ENCODE measurements at regions not wholly inside any gene's neighbourhood (a gene's known extent, or its start where the extent isn't known, plus 50 kb on each side); places are given as distances from the start of the nearest gene placed in this dataset.

DNA sequence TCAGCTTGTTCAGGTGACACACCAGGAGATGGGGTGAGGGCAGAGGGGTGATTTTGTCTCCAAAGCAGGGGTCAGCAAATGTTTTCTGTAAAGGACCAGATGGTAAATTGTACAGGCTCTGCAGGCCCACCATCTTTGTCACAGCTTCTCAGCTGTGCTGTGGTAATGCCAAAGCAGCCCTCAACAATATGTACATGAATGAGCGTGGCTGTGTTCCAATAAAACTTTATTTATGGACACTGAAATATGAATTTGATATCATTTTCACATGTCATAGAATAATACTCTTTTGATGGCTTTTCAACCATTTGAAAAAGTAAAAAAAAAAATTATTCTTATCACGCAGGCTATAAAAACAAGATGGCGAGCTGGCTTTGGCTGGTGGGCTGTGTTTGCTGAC is 206.4 kb upstream of the RPL38 start:
- ATAC-seq (no peak), DNase-seq (no peak)
- 97% methylated on average over 2 of the region's 3 CpGs for WGBS (ENCODE audit: insufficient coverage)
- no peak overlapping the region for H3K27ac ChIP-seq (ENCODE audit: low read length)
- no peaks in the 10 kb centered on the region for H3K9me3 Mint-ChIP-seq
- no peaks in the 10 kb centered on the region for H3K36me3 ChIP-seq (ENCODE audit: control insufficient read depth, insufficient read depth, low read length)
- H3K36me3 Mint-ChIP-seq: no peaks in the 10 kb centered on the region
- no peak overlapping the region for H3K4me3 Mint-ChIP-seq
- no peak overlapping the region for H3K27ac Mint-ChIP-seq
- no peaks in the 10 kb centered on the region for H3K9me3 ChIP-seq (ENCODE audit: control insufficient read depth, insufficient read depth, low read length)
- H3K27me3 Mint-ChIP-seq (ENCODE audit: low read depth in 2 of 2): peaks cover 10 to 23% of the 10 kb centered on the region in 2 donors
- no peak overlapping the region for H3K4me3 ChIP-seq (ENCODE audit: low read length)
- H3K4me1 ChIP-seq (ENCODE audit: control insufficient read depth, insufficient read depth, low read length): no peaks in the 10 kb centered on the region
- H3K27me3 ChIP-seq (ENCODE audit: control insufficient read depth, insufficient read depth, low read length): no peaks in the 10 kb centered on the region
- TF ChIP-seq, protein P1, sequence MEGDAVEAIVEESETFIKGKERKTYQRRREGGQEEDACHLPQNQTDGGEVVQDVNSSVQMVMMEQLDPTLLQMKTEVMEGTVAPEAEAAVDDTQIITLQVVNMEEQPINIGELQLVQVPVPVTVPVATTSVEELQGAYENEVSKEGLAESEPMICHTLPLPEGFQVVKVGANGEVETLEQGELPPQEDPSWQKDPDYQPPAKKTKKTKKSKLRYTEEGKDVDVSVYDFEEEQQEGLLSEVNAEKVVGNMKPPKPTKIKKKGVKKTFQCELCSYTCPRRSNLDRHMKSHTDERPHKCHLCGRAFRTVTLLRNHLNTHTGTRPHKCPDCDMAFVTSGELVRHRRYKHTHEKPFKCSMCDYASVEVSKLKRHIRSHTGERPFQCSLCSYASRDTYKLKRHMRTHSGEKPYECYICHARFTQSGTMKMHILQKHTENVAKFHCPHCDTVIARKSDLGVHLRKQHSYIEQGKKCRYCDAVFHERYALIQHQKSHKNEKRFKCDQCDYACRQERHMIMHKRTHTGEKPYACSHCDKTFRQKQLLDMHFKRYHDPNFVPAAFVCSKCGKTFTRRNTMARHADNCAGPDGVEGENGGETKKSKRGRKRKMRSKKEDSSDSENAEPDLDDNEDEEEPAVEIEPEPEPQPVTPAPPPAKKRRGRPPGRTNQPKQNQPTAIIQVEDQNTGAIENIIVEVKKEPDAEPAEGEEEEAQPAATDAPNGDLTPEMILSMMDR (IDR thresholded peaks at IDR 0.05): no peak
- peaks cover 0 to 5% of the 10 kb centered on the region in 2 donors for H3K4me1 Mint-ChIP-seq
- intact Hi-C loops (cut with micrococcal nuclease): no loop called here

DNA sequence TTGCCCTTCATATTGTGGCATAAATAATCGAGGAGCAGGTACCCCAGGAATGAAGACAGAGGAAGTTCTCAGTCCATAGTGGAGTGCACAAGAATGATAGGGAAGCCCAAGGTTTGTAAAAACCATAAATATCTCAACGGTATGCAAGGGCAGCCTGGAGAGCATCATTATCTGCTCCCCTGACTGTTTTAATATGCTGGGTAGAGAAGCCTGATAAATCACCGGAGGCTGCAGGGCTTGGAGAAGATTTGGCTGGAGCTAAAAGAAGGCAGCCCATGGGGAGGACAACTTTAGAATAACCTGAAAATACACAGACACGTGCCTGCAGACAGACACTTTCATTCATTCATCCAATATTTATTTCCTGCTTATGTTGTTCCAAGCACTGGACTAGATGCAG is 205.2 kb upstream of the RPL38 start:
- Mint-ChIP-seq H3K9me3 (no peaks in the 10 kb centered on the region), H3K27me3 (ENCODE audit: low read depth in 2 of 2) (peaks cover 10 to 23% of the 10 kb centered on the region in 2 donors), H3K27ac (no peak overlapping the region), H3K4me1 (peaks cover 0 to 5% of the 10 kb centered on the region in 2 donors), H3K36me3 (no peaks in the 10 kb centered on the region), H3K4me3 (no peak overlapping the region)
- no peaks in the 10 kb centered on the region for H3K27me3 ChIP-seq (ENCODE audit: control insufficient read depth, insufficient read depth, low read length)
- H3K9me3 ChIP-seq (ENCODE audit: control insufficient read depth, insufficient read depth, low read length): no peaks in the 10 kb centered on the region
- no peak overlapping the region for H3K27ac ChIP-seq (ENCODE audit: low read length)
- DNase-seq (no peak), ATAC-seq (no peak)
- no peaks in the 10 kb centered on the region for H3K36me3 ChIP-seq (ENCODE audit: control insufficient read depth, insufficient read depth, low read length)
- intact Hi-C loops (cut with micrococcal nuclease): loop anchor here (1.0 kb wide), 2 partner anchors 177 to 569 kb away; no protein-coding TSS in a partner anchor
- TF ChIP-seq, protein P1 (IDR thresholded peaks at IDR 0.05): no peak
- H3K4me1 ChIP-seq (ENCODE audit: control insufficient read depth, insufficient read depth, low read length): no peaks in the 10 kb centered on the region
- H3K4me3 ChIP-seq (ENCODE audit: low read length): no peak overlapping the region
- 45% methylated on average over 4 of the region's 4 CpGs for WGBS (ENCODE audit: insufficient coverage)

DNA sequence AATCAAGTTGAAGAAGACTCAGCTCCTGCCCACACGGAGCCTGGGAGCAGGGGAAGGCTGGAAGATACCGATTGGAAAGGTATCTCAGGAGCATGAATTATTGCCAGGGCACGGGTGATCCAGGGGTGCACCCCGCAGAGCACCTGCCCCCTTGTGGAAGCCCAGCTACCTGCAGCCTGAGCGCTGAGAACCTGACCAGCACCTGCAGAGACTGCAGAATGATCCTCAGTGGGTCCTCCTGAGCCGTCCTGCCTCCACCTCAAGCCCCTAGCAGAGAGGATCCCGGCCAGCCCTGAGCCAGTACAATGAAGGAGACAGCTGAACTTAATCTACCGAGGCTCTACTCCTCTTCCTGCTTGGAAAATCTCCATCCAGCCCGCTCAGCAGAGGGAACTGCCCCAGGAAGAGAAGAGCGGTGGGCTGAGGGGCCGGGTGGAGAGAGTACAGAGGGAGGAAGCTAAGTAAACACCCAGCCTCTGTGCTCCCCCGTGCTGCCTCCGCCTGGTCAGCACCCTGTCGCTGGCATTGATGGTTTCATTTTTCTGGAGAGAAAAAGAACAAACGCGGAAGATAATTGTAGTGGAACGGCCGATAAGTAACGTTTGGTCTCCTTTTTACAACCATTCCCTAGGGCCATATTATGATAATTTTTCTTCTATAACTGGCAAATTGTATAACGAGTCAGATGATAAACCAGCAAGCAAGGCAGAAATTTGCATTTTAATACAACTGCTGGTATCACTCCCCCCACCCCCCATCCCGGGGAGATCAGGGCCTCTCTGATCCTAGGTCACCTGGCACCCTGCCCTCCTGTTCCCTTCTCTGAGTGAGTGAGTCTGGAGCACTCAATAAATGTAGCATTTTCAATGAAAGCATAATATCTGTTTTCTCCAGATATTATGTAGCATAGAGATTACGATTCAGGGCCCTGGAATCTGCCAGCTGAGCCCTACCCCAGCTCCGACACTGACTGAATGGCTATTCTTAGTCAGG is 204.5 kb upstream of the RPL38 start:
- H3K27ac Mint-ChIP-seq: no peak overlapping the region
- H3K4me3 Mint-ChIP-seq: no peak overlapping the region
- Histone ChIP-seq H3K4me1 (ENCODE audit: control insufficient read depth, insufficient read depth, low read length) (no peaks in the 10 kb centered on the region), H3K4me3 (ENCODE audit: low read length) (no peak overlapping the region), H3K9me3 (ENCODE audit: control insufficient read depth, insufficient read depth, low read length) (no peaks in the 10 kb centered on the region), H3K36me3 (ENCODE audit: control insufficient read depth, insufficient read depth, low read length) (no peaks in the 10 kb centered on the region), H3K27ac (ENCODE audit: low read length) (no peak overlapping the region), H3K27me3 (ENCODE audit: control insufficient read depth, insufficient read depth, low read length) (no peaks in the 10 kb centered on the region)
- TF ChIP-seq, protein P1 (IDR thresholded peaks at IDR 0.05): peak; percentile 76
- DNase-seq (peak; percentile 54 to 72), ATAC-seq (peak; percentile 78 to 88 (median 80))
- peaks cover 13 to 29% of the 10 kb centered on the region in 2 donors for H3K27me3 Mint-ChIP-seq (ENCODE audit: low read depth in 2 of 2)
- H3K36me3 Mint-ChIP-seq: no peaks in the 10 kb centered on the region
- WGBS (ENCODE audit: insufficient coverage): 48% methylated on average over 20 of the region's 23 CpGs
- no peaks in the 10 kb centered on the region for H3K9me3 Mint-ChIP-seq
- peaks cover 0 to 5% of the 10 kb centered on the region in 2 donors for H3K4me1 Mint-ChIP-seq
- intact Hi-C loops (cut with micrococcal nuclease): loop anchor here (1.0 kb wide), 2 partner anchors 178 to 570 kb away; no protein-coding TSS in a partner anchor
